HEK293T (cell line): ENCODE measurements at regions not wholly inside any gene's neighbourhood (a gene's known extent, or its start where the extent isn't known, plus 50 kb on each side); places are given as distances from the start of the nearest gene placed in this dataset.
"Not testable (repeated sequence)": the region's sequence is repeated elsewhere in the genome, so short reads cannot be mapped to it uniquely, and the experiment has no call there.

Experiments
- CTCF ChIA-PET: fragments of 350-600 bp; formaldehyde crosslinking; extraction: SDS; loops from one replicate; lab custom pipeline; 2021; ENCODE audit warnings: antibody characterized with exemption, inconsistent platforms; lab: Yijun Ruan, JAX
- POLR2A ChIA-PET: fragments of 350-600 bp; formaldehyde crosslinking; extraction: SDS; loops from one replicate; lab custom pipeline; 2020; ENCODE audit warnings: antibody characterized with exemption, inconsistent platforms; lab: Yijun Ruan, JAX
- DNase-seq: peaks from one replicate; pipeline ENCODE4 v3.0.0; 2012; ENCODE audit warnings: mixed read lengths; ENCODE audit errors: extremely low spot score
- ARNT ChIP-seq: fragments of 450-650 bp; IDR thresholded peaks from 2 replicates; pipeline ENCODE4 v1.6.1; 2017; ENCODE audit warnings: mild to moderate bottlenecking
- BHLHE40 ChIP-seq: fragments of 450-650 bp; IDR thresholded peaks from 2 replicates; pipeline ENCODE4 v1.6.1; 2016; ENCODE audit warnings: mild to moderate bottlenecking, moderate library complexity, borderline replicate concordance
- CTBP1 ChIP-seq: fragments of 450-650 bp; IDR thresholded peaks from 2 replicates; pipeline ENCODE4 v1.6.1; 2016; ENCODE audit warnings: borderline replicate concordance
- ELF4 ChIP-seq: fragments of 450-650 bp; IDR thresholded peaks from 2 replicates; pipeline ENCODE4 v1.6.1; 2017; ENCODE audit warnings: antibody characterized with exemption
- FOXA1 ChIP-seq: fragments of 450-650 bp; IDR thresholded peaks from 2 replicates; pipeline ENCODE4 v1.6.1; 2016; ENCODE audit warnings: mild to moderate bottlenecking
- FOXK2 ChIP-seq: fragments of 450-650 bp; IDR thresholded peaks from 2 replicates; pipeline ENCODE4 v1.6.1; 2016; ENCODE audit warnings: mild to moderate bottlenecking
- FOXM1 ChIP-seq: fragments of 450-650 bp; IDR thresholded peaks from 2 replicates; pipeline ENCODE4 v1.6.1; 2017; ENCODE audit warnings: mild to moderate bottlenecking, borderline replicate concordance
- HDGF ChIP-seq: fragments of 450-650 bp; IDR thresholded peaks from 2 replicates; pipeline ENCODE4 v1.6.1; 2017; ENCODE audit warnings: antibody characterized with exemption, borderline replicate concordance
- L3MBTL2 ChIP-seq: fragments of 450-650 bp; conservative IDR thresholded peaks from 2 replicates; pipeline ENCODE4 v1.6.1; 2016; ENCODE audit warnings: mild to moderate bottlenecking
- LEF1 ChIP-seq: fragments of 450-650 bp; IDR thresholded peaks from 2 replicates; pipeline ENCODE4 v1.6.1; 2017; ENCODE audit warnings: mild to moderate bottlenecking, borderline replicate concordance
- NFRKB ChIP-seq: fragments of 450-650 bp; IDR thresholded peaks from 2 replicates; pipeline ENCODE4 v1.6.1; 2016; ENCODE audit warnings: mild to moderate bottlenecking, moderate library complexity
- SP1 ChIP-seq: fragments of 450-650 bp; IDR thresholded peaks from 2 replicates; pipeline ENCODE4 v1.6.1; 2017
- SUZ12 ChIP-seq: fragments of 450-650 bp; IDR thresholded peaks from 2 replicates; pipeline ENCODE4 v1.6.1; 2016; ENCODE audit warnings: mild to moderate bottlenecking
- TARDBP ChIP-seq: fragments of 450-650 bp; IDR thresholded peaks from 2 replicates; pipeline ENCODE4 v1.6.1; 2016
- ZNF384 ChIP-seq: fragments of 450-650 bp; IDR thresholded peaks from 2 replicates; pipeline ENCODE4 v1.6.1; 2016
- TF ChIP-seq, protein P1 (sequence below): fragments of 450-650 bp; IDR thresholded peaks from 2 replicates; pipeline ENCODE4 v1.6.1; 2016

DNA sequence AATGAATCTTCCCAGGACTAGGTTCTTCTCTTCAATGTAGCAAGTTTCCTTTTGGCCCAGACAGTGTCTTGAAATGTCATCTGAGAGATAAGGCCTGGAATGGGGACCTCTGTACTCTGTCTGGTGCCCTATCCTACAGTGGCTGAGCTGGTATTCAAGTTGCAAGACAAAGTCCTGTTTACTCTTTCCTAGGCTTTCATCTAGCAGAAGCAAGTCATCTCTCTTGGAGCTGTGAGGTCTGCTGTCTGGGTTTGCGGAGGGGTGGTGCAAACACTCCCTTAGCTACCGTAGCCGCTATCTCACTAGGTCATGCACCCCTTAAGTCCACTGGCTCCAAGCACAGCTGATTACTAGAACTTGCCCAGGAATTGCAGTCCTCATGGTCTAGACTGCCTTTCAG is 149.7 kb upstream of the SLC16A7 start:
- no peak for DNase-seq
- CTCF ChIA-PET, result no interaction called here
- POLR2A ChIA-PET, result no interaction called here
- no peak for TF ChIP-seq TARDBP
- TF ChIP-seq SP1, result no peak
- TF ChIP-seq ZNF384, result no peak
- no peak for TF ChIP-seq FOXA1
- TF ChIP-seq SUZ12, result no peak
- no peak for TF ChIP-seq BHLHE40

DNA sequence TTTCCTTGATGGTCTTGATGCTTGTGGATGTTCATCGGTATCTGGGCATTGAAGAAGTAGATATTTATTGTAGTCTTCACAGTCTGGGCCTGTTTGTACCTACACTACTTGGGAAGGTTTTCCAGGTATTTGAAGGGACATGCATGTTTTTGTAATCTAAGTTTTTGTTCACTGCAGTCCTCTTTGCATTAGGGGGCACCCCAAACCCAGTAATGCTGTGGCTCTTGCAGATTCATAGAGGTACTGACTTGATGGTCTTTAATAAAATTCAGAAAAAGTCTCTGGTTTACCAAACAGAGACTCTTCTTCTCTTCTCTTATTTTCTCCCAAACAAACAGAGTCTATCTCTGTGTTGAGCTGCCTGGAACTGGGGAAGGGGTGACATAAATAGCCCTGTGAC is 150.9 kb upstream of the SLC16A7 start:
- no peak for DNase-seq
- TF ChIP-seq FOXK2, result no peak
- TF ChIP-seq CTBP1, result no peak
- no peak for TF ChIP-seq FOXA1
- no peak for TF ChIP-seq NFRKB
- TF ChIP-seq SUZ12, result no peak
- TF ChIP-seq SP1, result no peak
- TF ChIP-seq, protein P1, sequence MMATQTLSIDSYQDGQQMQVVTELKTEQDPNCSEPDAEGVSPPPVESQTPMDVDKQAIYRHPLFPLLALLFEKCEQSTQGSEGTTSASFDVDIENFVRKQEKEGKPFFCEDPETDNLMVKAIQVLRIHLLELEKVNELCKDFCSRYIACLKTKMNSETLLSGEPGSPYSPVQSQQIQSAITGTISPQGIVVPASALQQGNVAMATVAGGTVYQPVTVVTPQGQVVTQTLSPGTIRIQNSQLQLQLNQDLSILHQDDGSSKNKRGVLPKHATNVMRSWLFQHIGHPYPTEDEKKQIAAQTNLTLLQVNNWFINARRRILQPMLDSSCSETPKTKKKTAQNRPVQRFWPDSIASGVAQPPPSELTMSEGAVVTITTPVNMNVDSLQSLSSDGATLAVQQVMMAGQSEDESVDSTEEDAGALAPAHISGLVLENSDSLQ, result no peak
- no peak for TF ChIP-seq ELF4
- no peak for TF ChIP-seq BHLHE40
- no peak for TF ChIP-seq HDGF
- TF ChIP-seq LEF1, result no peak
- no peak for TF ChIP-seq ZNF384
- no peak for TF ChIP-seq TARDBP
- CTCF ChIA-PET, result no interaction called here
- POLR2A ChIA-PET, result no interaction called here

DNA sequence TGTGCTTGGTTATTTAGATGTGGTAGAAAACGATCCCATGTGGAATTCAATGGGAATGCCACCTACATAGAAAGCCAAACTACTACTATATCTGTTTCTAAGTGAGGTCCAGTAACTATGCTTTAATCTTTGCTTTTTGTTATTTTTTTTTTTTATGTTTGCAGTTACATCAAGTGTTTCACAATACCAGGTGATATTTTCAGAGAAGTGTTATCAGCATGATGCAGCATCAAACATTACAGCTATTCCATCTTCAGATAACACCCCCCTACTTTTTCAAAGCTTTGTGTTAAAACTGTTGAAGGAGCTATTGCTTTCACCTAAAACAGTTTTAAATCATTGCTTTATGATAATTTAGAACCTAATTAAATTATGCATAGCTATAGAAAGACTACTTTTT is 163.8 kb upstream of the SLC16A7 start:
- no peak for DNase-seq
- TF ChIP-seq TARDBP (no peak), L3MBTL2 (no peak), SP1 (no peak), ZNF384 (no peak), HDGF (no peak), SUZ12 (no peak), NFRKB (no peak), FOXK2 (no peak), CTBP1 (no peak), BHLHE40 (no peak), LEF1 (no peak), ELF4 (no peak)
- TF ChIP-seq, protein P1, result no peak
- CTCF ChIA-PET, result no interaction called here
- POLR2A ChIA-PET, result no interaction called here

DNA sequence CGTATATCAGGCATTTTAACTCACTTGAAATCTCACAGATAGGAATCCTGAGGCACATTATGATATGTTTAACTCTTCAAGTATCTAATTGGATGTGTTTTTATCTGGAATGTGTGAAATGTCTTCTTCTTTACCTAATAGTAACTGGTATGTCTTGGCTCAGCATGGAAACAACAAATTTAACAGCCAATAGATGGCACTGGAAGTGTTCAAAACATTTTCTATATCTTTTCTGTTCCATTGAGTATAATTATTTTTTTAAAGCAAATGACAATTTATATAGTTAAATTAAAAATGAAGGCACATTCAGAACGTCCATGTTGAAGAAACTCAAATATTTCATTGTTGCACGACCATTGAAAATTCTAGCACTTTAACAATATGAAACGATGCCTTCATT is 164.6 kb upstream of the SLC16A7 start:
- no peak for TF ChIP-seq FOXA1
- TF ChIP-seq HDGF, result no peak
- no peak for TF ChIP-seq L3MBTL2
- no peak for TF ChIP-seq FOXK2
- TF ChIP-seq SP1, result no peak
- TF ChIP-seq FOXM1, result no peak
- TF ChIP-seq, protein P1, result no peak
- no peak for TF ChIP-seq ZNF384
- TF ChIP-seq CTBP1, result no peak
- TF ChIP-seq SUZ12, result no peak
- no peak for TF ChIP-seq ELF4
- TF ChIP-seq ARNT, result no peak
- TF ChIP-seq NFRKB, result no peak
- no peak for TF ChIP-seq LEF1
- POLR2A ChIA-PET, result no interaction called here
- CTCF ChIA-PET, result no interaction called here
- no peak for DNase-seq

DNA sequence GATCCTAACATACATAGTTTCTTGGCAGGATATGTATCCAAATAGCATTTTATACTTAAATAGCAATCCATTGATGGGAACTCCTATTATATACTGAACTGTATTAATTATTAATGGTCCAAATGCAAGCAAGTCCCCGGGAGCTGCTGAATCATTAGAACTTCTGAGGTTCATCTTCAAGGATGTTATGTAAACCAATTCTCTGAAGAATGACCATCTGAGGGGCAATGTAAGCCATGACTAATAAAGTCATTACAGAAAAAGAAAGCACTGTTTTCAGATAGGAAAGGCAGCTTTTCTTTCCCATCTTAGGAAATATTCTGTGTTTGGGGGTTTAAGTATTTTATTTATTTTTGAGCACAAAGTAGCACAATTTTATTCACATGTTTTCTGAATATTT is 166.1 kb upstream of the SLC16A7 start:
- ChIA-PET CTCF (no interaction called here), POLR2A (no interaction called here)
- no peak for TF ChIP-seq ARNT
- TF ChIP-seq NFRKB, result no peak
- TF ChIP-seq, protein P1, result no peak
- TF ChIP-seq SP1, result no peak
- TF ChIP-seq SUZ12, result no peak
- no peak for TF ChIP-seq L3MBTL2
- TF ChIP-seq ELF4, result no peak
- no peak for TF ChIP-seq ZNF384
- TF ChIP-seq FOXA1, result no peak
- TF ChIP-seq BHLHE40, result no peak
- no peak for TF ChIP-seq HDGF
- no peak for TF ChIP-seq CTBP1
- no peak for TF ChIP-seq LEF1
- TF ChIP-seq FOXK2, result no peak
- TF ChIP-seq FOXM1, result no peak
- no peak for TF ChIP-seq TARDBP
- no peak for DNase-seq

DNA sequence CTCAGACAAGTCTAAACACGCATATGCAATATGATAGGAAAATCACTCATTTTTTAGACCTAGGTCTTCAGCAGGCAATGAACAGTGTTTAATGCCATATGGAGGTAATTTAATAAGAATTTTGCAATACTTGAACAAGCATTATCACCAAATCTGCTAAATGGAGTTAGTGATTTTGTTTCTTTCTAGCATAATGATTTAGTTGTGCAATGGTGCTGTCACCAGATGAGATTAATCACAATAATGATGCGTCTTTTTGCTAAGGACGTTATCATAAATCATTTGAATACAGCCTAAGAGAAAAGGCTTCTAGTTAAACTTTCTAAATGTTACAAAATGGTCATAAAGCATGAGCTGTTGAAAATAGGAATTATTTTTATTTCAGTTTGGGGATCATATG is 170.0 kb upstream of the SLC16A7 start:
- CTCF ChIA-PET, result no interaction called here
- POLR2A ChIA-PET, result no interaction called here

DNA sequence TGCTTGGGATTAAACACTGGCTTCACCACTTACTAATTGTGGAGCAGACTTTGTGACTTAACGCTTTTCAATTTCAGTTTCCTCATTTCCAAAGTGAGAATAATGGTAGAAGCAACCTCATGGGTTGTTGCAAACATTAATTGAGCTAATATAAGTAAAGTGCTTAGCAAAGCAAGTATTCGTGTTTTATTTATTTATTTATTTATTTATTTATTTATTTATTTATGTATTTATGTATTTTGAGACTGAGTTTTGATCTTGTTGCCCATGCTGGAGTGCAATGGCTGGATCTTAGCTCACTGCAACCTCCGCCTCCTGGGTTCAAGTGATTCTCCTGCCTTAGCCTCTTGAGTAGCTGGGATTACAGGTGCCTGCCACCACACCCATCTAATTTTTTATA is 171.2 kb upstream of the SLC16A7 start:
- DNase-seq, CTCF ChIA-PET, POLR2A ChIA-PET: not testable (repeated sequence)

More for the DNA sequence above, 170.0 kb upstream of the SLC16A7 start:
- DNase-seq, result no peak
- TF ChIP-seq BHLHE40 (no peak), TARDBP (no peak), NFRKB (no peak)
